GM21619 (cell line): ENCODE measurements at regions not wholly inside any gene's neighbourhood (a gene's known extent, or its start where the extent isn't known, plus 50 kb on each side); places are given as distances from the start of the nearest gene placed in this dataset.
"Not testable (repeated sequence)": the region's sequence is repeated elsewhere in the genome, so short reads cannot be mapped to it uniquely, and the experiment has no call there.

Source experiments
- ATAC-seq: cut with Tn5 transposase; IDR thresholded peaks from one replicate; pipeline ENCODE4 v1.9.1; 2021; ENCODE audit not compliant: unreplicated experiment

- no peak for ATAC-seq
These were observed 88.2 kb downstream of the KLHL28 start for GRCh38 chr14:44873536-44873935.

- ATAC-seq, result no peak
These were observed 95.0 kb downstream of the KLHL28 start for GRCh38 chr14:44866770-44867169.

- no peak for ATAC-seq
These were observed 95.4 kb downstream of the KLHL28 start for GRCh38 chr14:44866322-44866721.

- ATAC-seq, result no peak
These were observed 98.5 kb downstream of the KLHL28 start for GRCh38 chr14:44863271-44863670.

GRCh38 chr14:44854114-44854513 is 107.6 kb downstream of the KLHL28 start:
- no peak for ATAC-seq

GRCh38 chr14:44847526-44848309 is 114.0 kb downstream of the KLHL28 start:
- ATAC-seq, result no peak

- peak; percentile 76 for ATAC-seq
These were observed 115.4 kb downstream of the KLHL28 start for GRCh38 chr14:44846232-44846824.

- ATAC-seq, result not testable (repeated sequence)
These were observed 125.8 kb downstream of the KLHL28 start for GRCh38 chr14:44835928-44836327.

GRCh38 chr14:44833376-44834060 is 128.2 kb downstream of the KLHL28 start:
- no peak for ATAC-seq

- ATAC-seq, result no peak
These were observed 131.4 kb downstream of the KLHL28 start for GRCh38 chr14:44830371-44830770.

GRCh38 chr14:44829021-44829420 is 132.7 kb downstream of the KLHL28 start:
- no peak for ATAC-seq

GRCh38 chr14:44828023-44828422 is 133.7 kb downstream of the KLHL28 start:
- ATAC-seq, result no peak

- no peak for ATAC-seq
These were observed 141.3 kb downstream of the KLHL28 start for GRCh38 chr14:44820230-44820964.

- ATAC-seq, result no peak
These were observed 147.6 kb downstream of the KLHL28 start for GRCh38 chr14:44814196-44814595.

GRCh38 chr14:44812672-44813071 is 149.1 kb downstream of the KLHL28 start:
- no peak for ATAC-seq

GRCh38 chr14:44804391-44804790 is 157.4 kb downstream of the KLHL28 start:
- ATAC-seq, result no peak

GRCh38 chr14:44803239-44803905 is 158.4 kb downstream of the KLHL28 start:
- peak; percentile 79 for ATAC-seq

- no peak for ATAC-seq
These were observed 163.1 kb downstream of the KLHL28 start for GRCh38 chr14:44798386-44799242.

- no peak for ATAC-seq
These were observed 166.0 kb downstream of the KLHL28 start for GRCh38 chr14:44795725-44796124.

- ATAC-seq, result no peak
These were observed 170.0 kb downstream of the KLHL28 start for GRCh38 chr14:44791730-44792129.
